Erythroblast (primary cell): ENCODE measurements at regions not wholly inside any gene's neighbourhood (a gene's known extent, or its start where the extent isn't known, plus 50 kb on each side); places are given as distances from the start of the nearest gene placed in this dataset.
"Not testable (repeated sequence)": the region's sequence is repeated elsewhere in the genome, so short reads cannot be mapped to it uniquely, and the experiment has no call there.

Experiments
- DNase-seq, 2 experiments: peaks; one replicate each; lab custom pipeline; 2025; lab: John Stamatoyannopoulos, UW
- GATA1 ChIP-seq: IDR thresholded peaks from 2 replicates; pipeline ENCODE4 v1.6.1; 2011; ENCODE audit warnings: low read depth, mild to moderate bottlenecking, control low read depth, low read length, moderate library complexity
- POLR2A ChIP-seq: IDR thresholded peaks from 2 replicates; pipeline ENCODE4 v1.6.1; 2011; ENCODE audit warnings: mild to moderate bottlenecking, low read length

DNA sequence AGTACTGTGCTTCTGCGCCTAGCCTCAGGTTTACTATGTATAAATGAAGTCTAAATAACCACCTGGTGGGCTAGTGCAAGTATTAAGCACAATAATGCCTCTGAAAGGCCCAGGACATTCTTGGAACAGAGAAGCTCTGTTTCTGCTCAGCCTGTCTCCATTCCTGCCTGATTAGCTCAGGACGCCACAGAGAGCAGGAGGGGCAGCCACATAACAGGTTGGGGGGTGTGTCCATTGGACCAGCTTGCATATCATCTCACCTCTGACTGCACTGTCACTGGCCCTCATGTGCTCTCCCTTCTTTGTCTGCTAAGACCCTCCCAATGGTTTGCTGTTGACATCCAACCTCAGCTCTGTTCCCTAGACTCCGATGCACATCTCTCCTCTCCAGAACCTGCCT is 52.8 kb upstream of the IKZF1 start:
- DNase-seq = no peak
- TF ChIP-seq POLR2A (no peak), GATA1 (no peak)

DNA sequence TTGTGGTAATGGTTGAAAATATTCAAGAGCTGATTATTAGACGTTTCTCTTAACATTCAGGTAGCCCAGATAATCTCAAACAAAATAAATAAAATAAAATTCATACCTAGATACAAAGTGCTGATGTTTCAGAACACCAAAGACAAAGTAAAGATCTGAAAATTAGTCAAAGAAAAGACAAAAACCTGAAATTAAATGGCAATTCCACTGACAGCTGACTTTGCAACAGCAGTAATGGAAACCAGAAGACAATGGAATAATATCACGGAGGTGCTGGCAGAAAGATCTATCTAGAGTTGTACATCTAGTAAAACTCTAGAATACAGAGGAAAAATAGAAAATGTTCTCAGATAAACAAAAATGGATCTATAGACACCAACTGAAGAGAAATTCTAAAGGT is 58.0 kb upstream of the IKZF1 start:
- peak; percentile 8 to 10 for DNase-seq
- no peak for TF ChIP-seq POLR2A
- no peak for TF ChIP-seq GATA1

DNA sequence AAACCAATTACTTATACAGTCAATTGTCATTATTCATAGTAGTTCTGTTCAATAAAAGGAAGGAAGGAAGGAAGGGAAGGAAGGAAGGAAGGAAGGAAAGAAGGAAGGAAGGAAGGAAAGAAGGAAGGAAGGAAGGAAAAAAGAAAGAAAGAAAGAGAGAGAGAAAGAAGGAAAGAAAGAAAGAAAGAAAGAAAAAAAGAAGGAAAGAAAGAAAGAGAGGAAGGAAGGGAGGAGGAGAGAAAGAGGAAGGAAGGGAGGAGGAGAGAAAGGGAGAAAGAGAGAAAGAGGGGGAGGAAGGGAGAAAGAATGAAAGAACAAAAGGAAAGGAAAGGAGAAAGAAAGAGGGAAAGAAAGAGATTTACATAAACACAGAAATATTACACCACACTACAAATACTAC is 62.4 kb upstream of the IKZF1 start:
- DNase-seq = not testable (repeated sequence)

DNA sequence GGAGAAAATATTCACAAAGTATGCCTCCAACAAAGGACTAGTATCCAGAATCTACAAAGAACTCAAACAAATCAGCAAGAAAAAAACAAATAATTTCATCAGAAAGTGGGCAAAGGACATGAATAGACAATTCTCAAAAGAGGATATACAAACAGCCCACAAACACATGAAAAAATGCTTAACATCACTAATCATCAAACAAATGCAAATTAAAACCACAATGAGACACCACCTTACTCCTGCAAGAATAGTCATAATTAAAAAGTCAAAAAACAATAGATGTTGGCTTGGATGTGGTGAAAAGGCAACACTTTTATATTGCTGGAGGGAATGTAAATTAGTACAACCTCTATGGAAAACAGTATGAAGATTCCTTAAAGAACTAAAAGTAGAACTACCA is 63.8 kb upstream of the IKZF1 start:
- DNase-seq = not testable (repeated sequence)

DNA sequence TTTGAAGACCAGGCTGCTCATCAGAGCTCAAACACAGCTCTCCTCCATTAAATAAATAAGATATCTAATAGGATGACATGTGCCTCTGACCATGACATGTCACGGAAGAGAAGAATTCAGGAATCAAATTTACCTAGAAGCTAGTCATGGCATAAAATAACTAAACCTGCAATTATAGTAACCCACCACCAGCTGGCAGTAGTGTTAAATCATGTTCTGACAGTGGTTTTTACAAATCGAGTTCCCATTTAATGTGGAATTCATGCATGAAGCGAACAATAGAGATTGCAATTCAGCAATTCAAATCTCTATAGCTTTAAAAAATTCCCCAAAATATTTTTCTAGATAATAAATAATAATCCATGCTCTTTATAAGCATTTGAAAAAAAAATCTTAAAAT is 74.6 kb upstream of the IKZF1 start:
- DNase-seq = peak; percentile 65 to 76
- no peak for TF ChIP-seq GATA1
- TF ChIP-seq POLR2A = no peak

DNA sequence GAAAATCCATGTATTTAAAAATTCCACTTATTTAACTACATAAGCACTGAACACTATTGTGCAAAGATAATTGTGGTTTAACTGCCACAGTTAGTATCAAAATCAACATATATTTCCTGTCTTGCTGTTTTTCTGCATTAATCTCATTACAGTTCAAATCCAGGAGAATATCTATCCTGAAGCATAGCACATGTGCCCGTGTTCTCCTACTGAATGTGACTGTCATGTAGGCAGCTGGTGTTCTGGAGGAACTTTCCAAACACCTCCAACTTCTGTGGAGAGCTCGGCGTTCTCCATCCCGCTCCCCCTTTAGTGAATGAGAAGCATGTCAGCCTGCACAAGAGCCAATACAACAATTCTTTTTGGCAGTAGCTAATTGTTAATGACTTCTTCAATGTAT is 76.4 kb upstream of the IKZF1 start:
- DNase-seq = no peak
- no peak for TF ChIP-seq GATA1
- TF ChIP-seq POLR2A = no peak

DNA sequence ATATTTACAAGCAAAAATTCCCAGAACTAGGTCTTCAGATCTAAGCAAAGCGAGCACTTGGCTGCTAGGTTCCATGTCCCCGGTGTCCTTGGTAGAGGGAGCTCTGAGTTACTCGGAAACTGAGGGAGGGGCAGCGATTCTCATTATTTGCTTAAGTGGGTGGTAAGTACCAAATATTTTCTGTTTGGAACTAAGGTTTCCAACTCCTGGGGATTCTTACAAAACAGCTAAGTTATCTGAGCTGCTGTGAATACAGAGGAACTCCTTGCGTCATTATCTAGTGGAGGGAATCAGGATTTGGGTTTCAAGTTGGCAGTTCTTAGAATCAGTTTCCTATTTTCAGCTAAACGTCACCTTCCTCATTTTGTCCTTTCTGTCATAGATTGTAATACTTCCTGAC is 76.8 kb upstream of the IKZF1 start:
- TF ChIP-seq GATA1 = no peak
- no peak for TF ChIP-seq POLR2A
- no peak for DNase-seq

DNA sequence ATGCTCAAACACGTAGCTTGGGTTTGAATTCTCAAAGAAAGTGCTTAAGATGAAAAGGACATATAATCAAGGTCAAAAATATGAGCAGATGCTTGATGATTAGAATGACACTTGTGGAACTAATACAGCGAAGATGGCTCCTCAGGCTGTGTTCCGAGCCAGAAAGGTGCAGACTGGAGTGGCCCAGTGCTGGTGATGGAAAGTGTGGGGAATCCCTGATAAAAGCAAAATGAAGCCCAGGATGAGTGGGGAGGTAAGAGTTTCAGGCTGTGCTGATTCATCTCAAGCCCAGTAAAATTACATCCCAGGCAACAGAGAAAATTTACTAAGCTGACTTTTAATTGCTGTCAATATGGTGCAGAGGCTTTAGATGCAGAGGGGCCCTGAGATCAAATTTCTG is 77.8 kb upstream of the IKZF1 start:
- no peak for DNase-seq

DNA sequence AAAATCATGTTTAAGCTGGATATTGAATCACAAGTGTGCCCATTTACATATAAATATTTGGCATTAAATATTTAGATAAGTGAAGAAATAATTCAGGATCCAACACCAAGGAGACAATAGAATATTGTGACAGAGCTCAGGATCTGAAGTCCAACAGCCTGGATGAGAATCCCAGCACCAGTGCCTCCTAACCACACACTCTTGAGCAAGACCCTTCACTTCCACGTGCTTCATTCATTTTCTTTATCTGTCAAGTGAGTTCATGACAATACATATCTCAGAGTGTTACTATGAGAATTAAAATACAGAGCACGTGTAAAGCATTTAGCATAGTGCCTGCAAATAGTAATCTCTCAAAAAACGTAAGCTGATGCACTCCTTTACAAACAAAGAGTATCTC is 78.4 kb upstream of the IKZF1 start:
- no peak for DNase-seq
- TF ChIP-seq POLR2A (no peak), GATA1 (no peak)

More for the DNA sequence above, 77.8 kb upstream of the IKZF1 start:
- TF ChIP-seq GATA1 (no peak), POLR2A (no peak)

DNA sequence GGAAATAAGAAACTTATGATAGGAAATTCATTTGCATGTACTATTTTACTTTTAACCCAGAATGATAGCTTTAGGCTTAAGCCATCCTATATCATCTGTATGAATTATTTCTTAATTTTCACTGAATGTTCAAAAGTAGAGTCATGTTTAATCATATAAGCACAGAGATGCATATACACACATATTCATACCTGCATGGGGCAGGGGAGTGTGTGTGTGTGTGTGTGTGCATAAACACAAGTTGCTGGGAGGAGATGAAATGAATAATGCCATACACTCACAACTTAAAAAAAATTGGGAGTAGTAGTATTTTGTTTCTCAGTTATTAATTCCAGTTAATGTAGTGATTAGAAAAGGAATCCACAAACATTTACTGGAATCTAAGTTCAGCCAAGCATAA is 83.1 kb upstream of the IKZF1 start:
- DNase-seq = no peak
- TF ChIP-seq GATA1 = no peak
- TF ChIP-seq POLR2A = no peak

DNA sequence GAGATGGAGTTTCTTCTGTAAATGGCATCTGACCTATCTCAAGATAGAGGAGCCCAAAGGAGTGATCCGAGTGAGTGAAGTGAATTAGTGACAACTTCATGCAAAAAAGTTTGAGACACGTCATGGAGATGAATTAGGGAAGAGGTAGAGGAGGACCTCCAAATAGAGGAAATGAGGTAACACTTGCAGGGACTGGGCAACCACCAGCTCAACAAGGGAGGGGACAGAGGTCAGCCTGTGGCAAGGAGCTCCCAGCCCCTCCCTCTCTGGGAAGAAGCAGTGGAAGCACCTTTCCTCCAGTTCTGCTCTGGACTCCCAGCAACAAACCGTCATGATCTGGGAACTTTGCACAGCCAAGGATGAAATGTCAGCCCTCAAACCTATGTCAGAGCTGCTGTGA is 83.5 kb upstream of the IKZF1 start:
- TF ChIP-seq POLR2A (no peak), GATA1 (no peak)
- no peak for DNase-seq

DNA sequence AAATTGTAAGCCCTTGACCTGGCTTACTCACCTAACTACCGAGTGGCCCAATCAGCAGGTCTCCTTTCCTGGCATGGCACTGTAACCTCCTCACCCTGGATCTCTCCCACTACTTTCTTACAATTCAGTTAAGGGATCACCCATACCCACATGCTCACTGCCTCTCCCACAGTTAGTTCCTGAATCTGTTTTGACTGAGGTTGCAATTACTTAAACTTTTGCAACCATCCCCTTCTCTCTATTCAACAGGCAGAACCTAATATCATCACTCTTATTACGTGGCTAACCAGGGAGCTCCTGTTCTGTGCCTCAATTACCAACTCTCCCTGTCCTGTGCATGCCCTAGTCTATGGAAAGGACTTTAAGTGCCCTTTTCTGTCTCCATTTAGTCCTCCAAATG is 84.2 kb upstream of the IKZF1 start:
- TF ChIP-seq POLR2A (no peak), GATA1 (no peak)
- DNase-seq = no peak

DNA sequence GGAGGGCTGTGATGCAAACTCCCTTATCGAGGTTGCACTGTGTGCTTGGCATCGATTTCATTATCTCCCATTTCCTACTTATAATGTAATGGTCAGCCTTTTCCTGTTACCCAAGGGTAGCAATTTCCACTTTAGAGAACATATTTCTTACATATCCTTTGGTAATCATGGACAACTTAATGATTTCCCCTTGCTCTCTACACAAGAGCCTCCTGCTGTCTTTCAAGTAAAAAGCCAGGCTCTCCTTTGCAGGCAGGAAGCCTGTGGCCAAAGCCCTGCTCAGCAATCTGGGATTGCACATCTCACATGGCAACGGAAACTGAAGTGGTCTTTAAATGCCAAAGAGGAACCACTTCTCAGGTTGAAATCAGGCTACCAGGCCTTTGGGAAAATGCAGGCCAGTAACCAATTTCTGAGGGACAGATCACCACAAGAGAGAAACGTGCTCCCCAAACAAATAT is 86.7 kb upstream of the IKZF1 start:
- DNase-seq = no peak
- TF ChIP-seq POLR2A (no peak), GATA1 (no peak)

DNA sequence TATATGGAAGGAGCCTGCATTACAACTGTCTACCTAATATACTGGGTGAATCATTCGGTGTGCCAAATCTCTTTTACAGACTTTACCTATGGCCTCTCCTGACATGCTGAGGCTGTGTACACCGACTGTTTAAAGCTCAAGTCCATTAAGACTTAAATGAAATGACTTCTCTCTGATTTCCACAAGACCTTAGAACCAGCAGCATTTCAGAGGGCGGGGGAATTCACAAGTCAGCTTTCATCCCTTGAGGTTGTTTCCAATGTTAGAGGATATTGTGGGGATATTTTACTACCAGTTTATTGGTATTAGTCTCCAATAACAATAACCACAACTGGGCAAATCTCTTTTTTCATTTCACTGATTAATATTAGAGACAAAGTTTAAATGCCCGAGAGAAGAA is 87.1 kb upstream of the IKZF1 start:
- TF ChIP-seq POLR2A (no peak), GATA1 (no peak)
- DNase-seq = no peak

DNA sequence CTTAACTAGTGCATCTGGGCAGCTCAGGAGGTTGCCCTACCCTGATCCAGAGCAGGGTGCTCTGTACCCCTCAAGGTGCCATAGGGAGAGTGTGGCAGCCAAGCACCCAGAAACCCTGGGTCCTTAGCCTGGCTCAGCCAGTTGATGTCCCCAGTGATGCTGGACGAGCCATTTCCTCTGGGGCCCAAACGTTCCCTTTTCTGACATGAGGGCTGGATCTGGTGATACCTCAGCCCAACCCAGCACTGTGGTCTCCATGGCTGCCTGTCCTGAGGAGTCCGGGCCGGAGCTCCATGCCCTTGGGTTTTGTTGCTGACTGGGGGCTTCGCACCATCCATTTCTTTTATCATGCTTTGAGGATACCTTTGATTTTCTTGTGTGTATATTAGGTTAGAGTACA is 87.9 kb upstream of the IKZF1 start:
- TF ChIP-seq POLR2A (no peak), GATA1 (no peak)

DNA sequence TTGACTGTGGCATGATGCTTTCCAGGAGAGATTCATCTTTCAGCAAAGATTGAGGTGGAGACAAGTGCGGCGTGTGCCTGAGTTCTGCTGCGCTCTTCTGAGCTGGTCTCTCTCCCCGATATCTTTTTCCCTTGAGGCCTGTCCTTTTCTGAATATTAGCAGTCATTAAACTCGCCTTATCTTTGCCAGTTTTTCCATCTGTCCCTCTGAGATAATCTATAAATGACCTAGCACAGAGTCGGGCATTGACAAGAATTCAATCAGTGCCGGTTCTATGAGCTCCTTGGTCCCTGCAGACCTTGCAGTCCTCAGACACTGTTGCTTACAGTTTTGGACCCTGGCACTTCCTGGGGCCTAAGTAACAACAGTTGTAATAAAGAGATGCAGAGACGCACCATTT is 89.7 kb upstream of the IKZF1 start:
- peak; percentile 26 to 73 for DNase-seq
- no peak for TF ChIP-seq POLR2A
- TF ChIP-seq GATA1 = no peak

More for the DNA sequence above, 87.9 kb upstream of the IKZF1 start:
- no peak for DNase-seq
